ENCODE measurements at regions not wholly inside any gene's neighbourhood (a gene's known extent, or its start where the extent isn't known, plus 50 kb on each side); places are given as distances from the start of the nearest gene placed in this dataset.

- TF ChIP-seq, protein P1, sequence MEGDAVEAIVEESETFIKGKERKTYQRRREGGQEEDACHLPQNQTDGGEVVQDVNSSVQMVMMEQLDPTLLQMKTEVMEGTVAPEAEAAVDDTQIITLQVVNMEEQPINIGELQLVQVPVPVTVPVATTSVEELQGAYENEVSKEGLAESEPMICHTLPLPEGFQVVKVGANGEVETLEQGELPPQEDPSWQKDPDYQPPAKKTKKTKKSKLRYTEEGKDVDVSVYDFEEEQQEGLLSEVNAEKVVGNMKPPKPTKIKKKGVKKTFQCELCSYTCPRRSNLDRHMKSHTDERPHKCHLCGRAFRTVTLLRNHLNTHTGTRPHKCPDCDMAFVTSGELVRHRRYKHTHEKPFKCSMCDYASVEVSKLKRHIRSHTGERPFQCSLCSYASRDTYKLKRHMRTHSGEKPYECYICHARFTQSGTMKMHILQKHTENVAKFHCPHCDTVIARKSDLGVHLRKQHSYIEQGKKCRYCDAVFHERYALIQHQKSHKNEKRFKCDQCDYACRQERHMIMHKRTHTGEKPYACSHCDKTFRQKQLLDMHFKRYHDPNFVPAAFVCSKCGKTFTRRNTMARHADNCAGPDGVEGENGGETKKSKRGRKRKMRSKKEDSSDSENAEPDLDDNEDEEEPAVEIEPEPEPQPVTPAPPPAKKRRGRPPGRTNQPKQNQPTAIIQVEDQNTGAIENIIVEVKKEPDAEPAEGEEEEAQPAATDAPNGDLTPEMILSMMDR (conservative IDR thresholded peaks at IDR 0.05 in 1 of 2, IDR thresholded peaks at IDR 0.05 in 1 of 2; ENCODE audit: low read depth in 1 of 2, low read length in 2 of 2), result no peak
- no peak for TF ChIP-seq EZH2 (IDR thresholded peaks at IDR 0.05; ENCODE audit: low read length, missing control alignments)
These were observed 89.9 kb upstream of the SLC1A4 start for GRCh38 chr2:64899081-64899865.

All from fibroblast of lung (primary cell).